ENCODE measurements at regions not wholly inside any gene's neighbourhood (a gene's known extent, or its start where the extent isn't known, plus 50 kb on each side); places are given as distances from the start of the nearest gene placed in this dataset.

DNA sequence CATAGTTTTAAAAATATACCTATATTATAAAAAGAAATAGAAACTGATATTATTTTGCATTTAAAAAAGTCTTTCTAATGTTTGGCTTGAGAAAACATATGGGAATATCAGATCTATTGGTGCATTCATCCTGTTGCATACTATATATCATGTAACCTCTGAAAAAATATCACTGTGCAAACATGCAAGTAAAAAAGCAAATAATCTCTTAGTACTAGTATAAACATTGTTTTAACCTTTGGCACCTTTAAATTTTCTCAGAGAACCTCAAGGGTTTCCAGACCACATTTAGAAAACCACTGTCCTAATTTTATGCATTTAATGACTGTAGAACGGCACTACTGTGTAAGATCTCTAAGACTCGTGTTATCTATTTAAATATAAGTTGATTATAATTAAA is 416.8 kb downstream of the LRFN5 start:
- TF ChIP-seq ZNF565 (CRISPR knock-in tag; conservative IDR thresholded peaks at IDR 0.05; ENCODE audit: low read depth) = no peak
- TF ChIP-seq GLIS3 (CRISPR knock-in tag; IDR thresholded peaks at IDR 0.05) = no peak
- TF ChIP-seq, protein P1, sequence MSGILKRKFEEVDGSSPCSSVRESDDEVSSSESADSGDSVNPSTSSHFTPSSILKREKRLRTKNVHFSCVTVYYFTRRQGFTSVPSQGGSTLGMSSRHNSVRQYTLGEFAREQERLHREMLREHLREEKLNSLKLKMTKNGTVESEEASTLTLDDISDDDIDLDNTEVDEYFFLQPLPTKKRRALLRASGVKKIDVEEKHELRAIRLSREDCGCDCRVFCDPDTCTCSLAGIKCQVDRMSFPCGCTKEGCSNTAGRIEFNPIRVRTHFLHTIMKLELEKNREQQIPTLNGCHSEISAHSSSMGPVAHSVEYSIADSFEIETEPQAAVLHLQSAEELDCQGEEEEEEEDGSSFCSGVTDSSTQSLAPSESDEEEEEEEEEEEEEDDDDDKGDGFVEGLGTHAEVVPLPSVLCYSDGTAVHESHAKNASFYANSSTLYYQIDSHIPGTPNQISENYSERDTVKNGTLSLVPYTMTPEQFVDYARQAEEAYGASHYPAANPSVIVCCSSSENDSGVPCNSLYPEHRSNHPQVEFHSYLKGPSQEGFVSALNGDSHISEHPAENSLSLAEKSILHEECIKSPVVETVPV (CRISPR knock-in tag; IDR thresholded peaks at IDR 0.05) = no peak
- TF ChIP-seq, protein P2, sequence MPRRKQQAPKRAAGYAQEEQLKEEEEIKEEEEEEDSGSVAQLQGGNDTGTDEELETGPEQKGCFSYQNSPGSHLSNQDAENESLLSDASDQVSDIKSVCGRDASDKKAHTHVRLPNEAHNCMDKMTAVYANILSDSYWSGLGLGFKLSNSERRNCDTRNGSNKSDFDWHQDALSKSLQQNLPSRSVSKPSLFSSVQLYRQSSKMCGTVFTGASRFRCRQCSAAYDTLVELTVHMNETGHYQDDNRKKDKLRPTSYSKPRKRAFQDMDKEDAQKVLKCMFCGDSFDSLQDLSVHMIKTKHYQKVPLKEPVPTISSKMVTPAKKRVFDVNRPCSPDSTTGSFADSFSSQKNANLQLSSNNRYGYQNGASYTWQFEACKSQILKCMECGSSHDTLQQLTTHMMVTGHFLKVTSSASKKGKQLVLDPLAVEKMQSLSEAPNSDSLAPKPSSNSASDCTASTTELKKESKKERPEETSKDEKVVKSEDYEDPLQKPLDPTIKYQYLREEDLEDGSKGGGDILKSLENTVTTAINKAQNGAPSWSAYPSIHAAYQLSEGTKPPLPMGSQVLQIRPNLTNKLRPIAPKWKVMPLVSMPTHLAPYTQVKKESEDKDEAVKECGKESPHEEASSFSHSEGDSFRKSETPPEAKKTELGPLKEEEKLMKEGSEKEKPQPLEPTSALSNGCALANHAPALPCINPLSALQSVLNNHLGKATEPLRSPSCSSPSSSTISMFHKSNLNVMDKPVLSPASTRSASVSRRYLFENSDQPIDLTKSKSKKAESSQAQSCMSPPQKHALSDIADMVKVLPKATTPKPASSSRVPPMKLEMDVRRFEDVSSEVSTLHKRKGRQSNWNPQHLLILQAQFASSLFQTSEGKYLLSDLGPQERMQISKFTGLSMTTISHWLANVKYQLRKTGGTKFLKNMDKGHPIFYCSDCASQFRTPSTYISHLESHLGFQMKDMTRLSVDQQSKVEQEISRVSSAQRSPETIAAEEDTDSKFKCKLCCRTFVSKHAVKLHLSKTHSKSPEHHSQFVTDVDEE (CRISPR knock-in tag; IDR thresholded peaks at IDR 0.05) = no peak
- TF ChIP-seq ZNF8 (CRISPR knock-in tag; IDR thresholded peaks at IDR 0.05) = no peak
- TF ChIP-seq ARNTL (CRISPR knock-in tag; IDR thresholded peaks at IDR 0.05; ENCODE audit: borderline replicate concordance, low read depth) = no peak
- TF ChIP-seq ESRRG (CRISPR knock-in tag; IDR thresholded peaks at IDR 0.05) = no peak
- no peak for TF ChIP-seq SNAI2 (CRISPR knock-in tag; IDR thresholded peaks at IDR 0.05)
- TF ChIP-seq ZC3H10 (CRISPR knock-in tag; IDR thresholded peaks at IDR 0.05) = no peak
- TF ChIP-seq TCF4 (CRISPR knock-in tag; IDR thresholded peaks at IDR 0.05; ENCODE audit: borderline replicate concordance) = no peak
- TF ChIP-seq ZNF70 (CRISPR knock-in tag; IDR thresholded peaks at IDR 0.05) = no peak
- no peak for ATAC-seq

DNA sequence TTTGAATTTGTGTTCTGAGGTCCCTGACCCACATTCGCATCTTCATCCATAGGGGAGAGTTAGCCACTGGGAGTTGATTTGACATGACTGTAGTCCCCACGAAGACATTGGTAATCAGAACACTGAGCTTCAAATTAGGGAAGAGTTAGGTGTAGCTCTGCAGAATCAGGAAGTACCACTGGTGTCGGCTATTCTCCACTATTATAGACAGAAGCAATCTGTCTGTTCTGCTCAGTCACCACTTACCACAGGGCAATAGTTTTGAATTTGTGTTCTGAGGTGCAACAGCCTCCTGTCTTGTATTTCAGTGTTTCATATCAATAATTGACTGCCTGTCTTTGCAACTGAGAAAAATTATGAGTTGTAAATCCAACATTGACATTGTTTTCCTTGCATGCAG is 407.6 kb downstream of the LRFN5 start:
- no peak for ATAC-seq
- TF ChIP-seq ISL1 (CRISPR knock-in tag; IDR thresholded peaks at IDR 0.05) (no peak), GLIS3 (CRISPR knock-in tag; IDR thresholded peaks at IDR 0.05) (no peak), ZFP30 (CRISPR knock-in tag; IDR thresholded peaks at IDR 0.05) (no peak), SNAI2 (CRISPR knock-in tag; IDR thresholded peaks at IDR 0.05) (no peak), ZFP3 (CRISPR knock-in tag; IDR thresholded peaks at IDR 0.05) (no peak), PPARA (CRISPR knock-in tag; IDR thresholded peaks at IDR 0.05; ENCODE audit: borderline replicate concordance) (no peak)
- TF ChIP-seq, protein P3, sequence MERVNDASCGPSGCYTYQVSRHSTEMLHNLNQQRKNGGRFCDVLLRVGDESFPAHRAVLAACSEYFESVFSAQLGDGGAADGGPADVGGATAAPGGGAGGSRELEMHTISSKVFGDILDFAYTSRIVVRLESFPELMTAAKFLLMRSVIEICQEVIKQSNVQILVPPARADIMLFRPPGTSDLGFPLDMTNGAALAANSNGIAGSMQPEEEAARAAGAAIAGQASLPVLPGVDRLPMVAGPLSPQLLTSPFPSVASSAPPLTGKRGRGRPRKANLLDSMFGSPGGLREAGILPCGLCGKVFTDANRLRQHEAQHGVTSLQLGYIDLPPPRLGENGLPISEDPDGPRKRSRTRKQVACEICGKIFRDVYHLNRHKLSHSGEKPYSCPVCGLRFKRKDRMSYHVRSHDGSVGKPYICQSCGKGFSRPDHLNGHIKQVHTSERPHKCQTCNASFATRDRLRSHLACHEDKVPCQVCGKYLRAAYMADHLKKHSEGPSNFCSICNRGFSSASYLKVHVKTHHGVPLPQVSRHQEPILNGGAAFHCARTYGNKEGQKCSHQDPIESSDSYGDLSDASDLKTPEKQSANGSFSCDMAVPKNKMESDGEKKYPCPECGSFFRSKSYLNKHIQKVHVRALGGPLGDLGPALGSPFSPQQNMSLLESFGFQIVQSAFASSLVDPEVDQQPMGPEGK (CRISPR knock-in tag; IDR thresholded peaks at IDR 0.05; ENCODE audit: borderline replicate concordance) = no peak

DNA sequence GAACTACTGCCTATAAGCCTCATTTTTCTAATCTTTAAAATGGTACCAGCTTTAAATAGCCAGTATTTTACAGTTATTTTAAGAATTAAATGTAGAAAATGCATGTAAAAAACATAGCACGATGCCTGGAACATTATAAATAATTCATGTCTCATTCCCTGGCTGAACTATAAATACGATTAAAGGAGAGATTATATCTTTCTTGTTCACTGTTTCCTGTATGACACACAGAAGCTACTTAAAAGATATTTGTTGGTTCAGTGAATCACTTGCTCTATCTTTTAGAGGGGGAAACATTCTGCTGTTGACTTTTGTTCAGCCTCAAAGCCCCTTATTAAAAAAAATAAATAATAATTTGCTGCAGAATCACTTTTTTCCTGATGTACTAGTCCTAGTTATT is 406.9 kb downstream of the LRFN5 start:
- TF ChIP-seq CSDC2 (CRISPR knock-in tag; IDR thresholded peaks at IDR 0.05) (no peak), SNAI2 (CRISPR knock-in tag; IDR thresholded peaks at IDR 0.05) (no peak), ESRRG (CRISPR knock-in tag; IDR thresholded peaks at IDR 0.05) (no peak), ZFP3 (CRISPR knock-in tag; IDR thresholded peaks at IDR 0.05) (no peak), TCF4 (CRISPR knock-in tag; IDR thresholded peaks at IDR 0.05; ENCODE audit: borderline replicate concordance) (no peak), ZNF70 (CRISPR knock-in tag; IDR thresholded peaks at IDR 0.05) (no peak), TOX (CRISPR knock-in tag; IDR thresholded peaks at IDR 0.05; ENCODE audit: borderline replicate concordance) (no peak), ZC3H10 (CRISPR knock-in tag; IDR thresholded peaks at IDR 0.05) (no peak), OSR1 (CRISPR knock-in tag; IDR thresholded peaks at IDR 0.05) (no peak), ZNF565 (CRISPR knock-in tag; conservative IDR thresholded peaks at IDR 0.05; ENCODE audit: low read depth) (no peak), ARNTL (CRISPR knock-in tag; IDR thresholded peaks at IDR 0.05; ENCODE audit: borderline replicate concordance, low read depth) (no peak), RARB (CRISPR knock-in tag; IDR thresholded peaks at IDR 0.05) (no peak)
- TF ChIP-seq, protein P3 (CRISPR knock-in tag; IDR thresholded peaks at IDR 0.05; ENCODE audit: borderline replicate concordance) = no peak
- TF ChIP-seq, protein P4, sequence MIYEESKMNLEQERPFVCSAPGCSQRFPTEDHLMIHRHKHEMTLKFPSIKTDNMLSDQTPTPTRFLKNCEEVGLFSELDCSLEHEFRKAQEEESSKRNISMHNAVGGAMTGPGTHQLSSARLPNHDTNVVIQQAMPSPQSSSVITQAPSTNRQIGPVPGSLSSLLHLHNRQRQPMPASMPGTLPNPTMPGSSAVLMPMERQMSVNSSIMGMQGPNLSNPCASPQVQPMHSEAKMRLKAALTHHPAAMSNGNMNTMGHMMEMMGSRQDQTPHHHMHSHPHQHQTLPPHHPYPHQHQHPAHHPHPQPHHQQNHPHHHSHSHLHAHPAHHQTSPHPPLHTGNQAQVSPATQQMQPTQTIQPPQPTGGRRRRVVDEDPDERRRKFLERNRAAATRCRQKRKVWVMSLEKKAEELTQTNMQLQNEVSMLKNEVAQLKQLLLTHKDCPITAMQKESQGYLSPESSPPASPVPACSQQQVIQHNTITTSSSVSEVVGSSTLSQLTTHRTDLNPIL (CRISPR knock-in tag; IDR thresholded peaks at IDR 0.05; ENCODE audit: low read depth) = no peak
- TF ChIP-seq, protein P2 (CRISPR knock-in tag; IDR thresholded peaks at IDR 0.05) = no peak
- TF ChIP-seq, protein P1 (CRISPR knock-in tag; IDR thresholded peaks at IDR 0.05) = no peak
- ATAC-seq = no peak
